ENCODE measurements at regions not wholly inside any gene's neighbourhood (a gene's known extent, or its start where the extent isn't known, plus 50 kb on each side); places are given as distances from the start of the nearest gene placed in this dataset.

GRCh38 chr1:221794935-221795334 is 53.0 kb upstream of the DUSP10 start:
- TF ChIP-seq CTCF (IDR thresholded peaks at IDR 0.05 in 4 of 5, conservative IDR thresholded peaks at IDR 0.05 in 1 of 5): no peak
- no peak for TF ChIP-seq POLR2A (IDR thresholded peaks at IDR 0.05)
